22Rv1 (cell line): ENCODE measurements at regions not wholly inside any gene's neighbourhood (a gene's known extent, or its start where the extent isn't known, plus 50 kb on each side); places are given as distances from the start of the nearest gene placed in this dataset.

Experiments
- ZFX ChIP-seq: fragments of 450-650 bp; IDR thresholded peaks from 2 replicates; pipeline ENCODE4 v1.6.1; 2017; ENCODE audit warnings: antibody characterized with exemption, borderline replicate concordance
- TF ChIP-seq, protein P1 (sequence below): fragments of 450-650 bp; IDR thresholded peaks from 2 replicates; pipeline ENCODE4 v1.5.1; 2017; ENCODE audit warnings: mild to moderate bottlenecking

DNA sequence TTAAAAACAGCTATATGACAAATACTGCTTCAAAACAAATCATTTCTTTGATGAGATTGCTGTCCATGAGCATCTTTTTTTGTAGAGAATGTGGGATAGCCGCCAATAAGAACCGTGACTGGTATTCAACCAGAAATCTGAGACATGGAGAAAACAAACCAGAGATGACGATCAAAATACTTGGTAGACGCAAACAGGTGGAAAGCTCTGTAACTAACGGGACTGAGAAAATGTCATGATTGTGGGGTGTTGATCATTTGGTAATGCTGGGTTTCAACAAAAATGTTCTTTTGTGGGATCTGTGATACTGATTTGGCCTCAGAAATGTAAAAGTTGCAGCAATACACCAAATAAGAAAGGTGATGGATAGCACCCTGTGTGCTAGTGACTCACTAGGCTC lies 364.8 kb downstream of the NYAP2 start:
- TF ChIP-seq, protein P1, sequence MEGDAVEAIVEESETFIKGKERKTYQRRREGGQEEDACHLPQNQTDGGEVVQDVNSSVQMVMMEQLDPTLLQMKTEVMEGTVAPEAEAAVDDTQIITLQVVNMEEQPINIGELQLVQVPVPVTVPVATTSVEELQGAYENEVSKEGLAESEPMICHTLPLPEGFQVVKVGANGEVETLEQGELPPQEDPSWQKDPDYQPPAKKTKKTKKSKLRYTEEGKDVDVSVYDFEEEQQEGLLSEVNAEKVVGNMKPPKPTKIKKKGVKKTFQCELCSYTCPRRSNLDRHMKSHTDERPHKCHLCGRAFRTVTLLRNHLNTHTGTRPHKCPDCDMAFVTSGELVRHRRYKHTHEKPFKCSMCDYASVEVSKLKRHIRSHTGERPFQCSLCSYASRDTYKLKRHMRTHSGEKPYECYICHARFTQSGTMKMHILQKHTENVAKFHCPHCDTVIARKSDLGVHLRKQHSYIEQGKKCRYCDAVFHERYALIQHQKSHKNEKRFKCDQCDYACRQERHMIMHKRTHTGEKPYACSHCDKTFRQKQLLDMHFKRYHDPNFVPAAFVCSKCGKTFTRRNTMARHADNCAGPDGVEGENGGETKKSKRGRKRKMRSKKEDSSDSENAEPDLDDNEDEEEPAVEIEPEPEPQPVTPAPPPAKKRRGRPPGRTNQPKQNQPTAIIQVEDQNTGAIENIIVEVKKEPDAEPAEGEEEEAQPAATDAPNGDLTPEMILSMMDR: no peak
- TF ChIP-seq ZFX: no peak
